ENCODE measurements at regions not wholly inside any gene's neighbourhood (a gene's known extent, or its start where the extent isn't known, plus 50 kb on each side); places are given as distances from the start of the nearest gene placed in this dataset.

DNA sequence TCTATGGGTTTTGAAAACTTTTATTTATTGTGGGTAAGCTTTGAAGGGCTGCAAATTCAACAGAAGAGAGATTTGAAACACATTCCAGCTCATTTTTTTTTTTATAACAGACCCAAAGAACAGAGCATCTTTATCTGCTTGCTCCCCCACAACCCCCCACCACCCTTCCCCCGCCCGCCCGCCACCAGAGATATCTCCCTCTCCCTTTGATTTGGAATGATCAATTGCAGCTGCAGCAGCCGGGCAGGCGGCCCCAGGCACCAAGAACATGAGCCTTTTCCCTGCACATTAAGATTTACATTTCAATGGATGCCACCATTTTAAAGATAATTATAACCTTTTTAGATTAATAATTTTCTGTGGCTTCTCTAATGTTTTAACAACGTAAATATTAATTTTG, 510.9 kb downstream of the ZNF608 start:
- TF ChIP-seq, protein P1, sequence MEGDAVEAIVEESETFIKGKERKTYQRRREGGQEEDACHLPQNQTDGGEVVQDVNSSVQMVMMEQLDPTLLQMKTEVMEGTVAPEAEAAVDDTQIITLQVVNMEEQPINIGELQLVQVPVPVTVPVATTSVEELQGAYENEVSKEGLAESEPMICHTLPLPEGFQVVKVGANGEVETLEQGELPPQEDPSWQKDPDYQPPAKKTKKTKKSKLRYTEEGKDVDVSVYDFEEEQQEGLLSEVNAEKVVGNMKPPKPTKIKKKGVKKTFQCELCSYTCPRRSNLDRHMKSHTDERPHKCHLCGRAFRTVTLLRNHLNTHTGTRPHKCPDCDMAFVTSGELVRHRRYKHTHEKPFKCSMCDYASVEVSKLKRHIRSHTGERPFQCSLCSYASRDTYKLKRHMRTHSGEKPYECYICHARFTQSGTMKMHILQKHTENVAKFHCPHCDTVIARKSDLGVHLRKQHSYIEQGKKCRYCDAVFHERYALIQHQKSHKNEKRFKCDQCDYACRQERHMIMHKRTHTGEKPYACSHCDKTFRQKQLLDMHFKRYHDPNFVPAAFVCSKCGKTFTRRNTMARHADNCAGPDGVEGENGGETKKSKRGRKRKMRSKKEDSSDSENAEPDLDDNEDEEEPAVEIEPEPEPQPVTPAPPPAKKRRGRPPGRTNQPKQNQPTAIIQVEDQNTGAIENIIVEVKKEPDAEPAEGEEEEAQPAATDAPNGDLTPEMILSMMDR (IDR thresholded peaks at IDR 0.05), result no peak
- TF ChIP-seq POLR2A (IDR thresholded peaks at IDR 0.05), result no peak
